ENCODE measurements at regions not wholly inside any gene's neighbourhood (a gene's known extent, or its start where the extent isn't known, plus 50 kb on each side); places are given as distances from the start of the nearest gene placed in this dataset.
A peak's percentile ranks its signal among the peaks of the same experiment; 100 is the strongest.

GRCh38 chr9:110088099-110088498 lies 119.9 kb downstream of the C9orf152 start (continued):
- TF ChIP-seq ZHX2 (IDR thresholded peaks at IDR 0.05; ENCODE audit: low read depth) (no peak), ZHX2 (CRISPR knock-in tag; IDR thresholded peaks at IDR 0.05; ENCODE audit: borderline replicate concordance) (no peak), ATF5 (CRISPR knock-in tag; IDR thresholded peaks at IDR 0.05; ENCODE audit: low read depth) (no peak)

GRCh38 chr9:110089681-110090370 lies 118.1 kb downstream of the C9orf152 start:
- no peaks in the 10 kb centered on the region for H3K36me3 ChIP-seq (replicated peaks in 1 of 2; ENCODE audit: control insufficient read depth in 1 of 2, insufficient read depth in 2 of 2, low read length in 2 of 2)
- H3K27me3 ChIP-seq (ENCODE audit: control insufficient read depth in 1 of 2, insufficient read depth in 2 of 2, low read length in 2 of 2): no peaks in the 10 kb centered on the region
- intact Hi-C loops (cut with micrococcal nuclease; ENCODE audit: unreplicated experiment) (no loop called here), in situ Hi-C loops (cut with HindIII; ENCODE audit: extremely low pct_ligation_motif_present, low pct_unique_long_range_greater_than_20kb) (no loop called here)
- DNase-seq (ENCODE audit: low spot score) (peak; percentile 11), FAIRE-seq (no peak), ATAC-seq (peak; percentile 52)
- H3K79me2 ChIP-seq (ENCODE audit: insufficient read depth, low read length): no peaks in the 10 kb centered on the region
- no TSS peak for BruUV-seq (replicated peaks)
- no peak overlapping the region for H3K4me3 ChIP-seq (replicated peaks in 1 of 3; ENCODE audit: insufficient read depth in 1 of 3, low read depth in 2 of 3, low read length in 3 of 3)
- POLR2A ChIA-PET: no interaction called here
- TF ChIP-seq ZEB1 (IDR thresholded peaks at IDR 0.05; ENCODE audit: insufficient replicate concordance, low read depth) (peak; percentile 64), ARNTL (CRISPR knock-in tag; IDR thresholded peaks at IDR 0.05) (no peak), ATF4 (CRISPR knock-in tag; IDR thresholded peaks at IDR 0.05) (no peak), ZNF232 (CRISPR knock-in tag; IDR thresholded peaks at IDR 0.05; ENCODE audit: borderline replicate concordance) (no peak)
- H3K9ac ChIP-seq (ENCODE audit: insufficient read depth, low read depth, low read length): no peak overlapping the region
- H3K4me2 ChIP-seq (ENCODE audit: low read depth, low read length): no peak overlapping the region
- no peak overlapping the region for H3K27ac ChIP-seq (ENCODE audit: extremely low read length, insufficient read depth, low read length)
- CTCF ChIA-PET (ENCODE audit: low intra/inter-chr PET ratio, low total read pairs): no interaction called here
- no peaks in the 10 kb centered on the region for H3K9me3 ChIP-seq (ENCODE audit: low read length)
- no peaks in the 10 kb centered on the region for H4K20me1 ChIP-seq (ENCODE audit: insufficient read depth, low read length)
- WGBS (ENCODE audit: low lambda C conversion rate): 14% methylated on average over 10 of the region's 12 CpGs
- H2AFZ ChIP-seq (ENCODE audit: low read length): no peak overlapping the region
- H3K4me1 ChIP-seq (ENCODE audit: insufficient read depth, low read length): peaks cover 15% of the 10 kb centered on the region
